GM11168 (cell line): ENCODE measurements at regions not wholly inside any gene's neighbourhood (a gene's known extent, or its start where the extent isn't known, plus 50 kb on each side); places are given as distances from the start of the nearest gene placed in this dataset.

Experiments
- in situ Hi-C: fragments of 300-500 bp; cut with MboI; formaldehyde crosslinking; loops from one replicate; pipeline ENCODE4 v1.12.0; 2022; ENCODE audit warnings: low sequenced_read_pairs; ENCODE audit not compliant: unreplicated experiment

DNA sequence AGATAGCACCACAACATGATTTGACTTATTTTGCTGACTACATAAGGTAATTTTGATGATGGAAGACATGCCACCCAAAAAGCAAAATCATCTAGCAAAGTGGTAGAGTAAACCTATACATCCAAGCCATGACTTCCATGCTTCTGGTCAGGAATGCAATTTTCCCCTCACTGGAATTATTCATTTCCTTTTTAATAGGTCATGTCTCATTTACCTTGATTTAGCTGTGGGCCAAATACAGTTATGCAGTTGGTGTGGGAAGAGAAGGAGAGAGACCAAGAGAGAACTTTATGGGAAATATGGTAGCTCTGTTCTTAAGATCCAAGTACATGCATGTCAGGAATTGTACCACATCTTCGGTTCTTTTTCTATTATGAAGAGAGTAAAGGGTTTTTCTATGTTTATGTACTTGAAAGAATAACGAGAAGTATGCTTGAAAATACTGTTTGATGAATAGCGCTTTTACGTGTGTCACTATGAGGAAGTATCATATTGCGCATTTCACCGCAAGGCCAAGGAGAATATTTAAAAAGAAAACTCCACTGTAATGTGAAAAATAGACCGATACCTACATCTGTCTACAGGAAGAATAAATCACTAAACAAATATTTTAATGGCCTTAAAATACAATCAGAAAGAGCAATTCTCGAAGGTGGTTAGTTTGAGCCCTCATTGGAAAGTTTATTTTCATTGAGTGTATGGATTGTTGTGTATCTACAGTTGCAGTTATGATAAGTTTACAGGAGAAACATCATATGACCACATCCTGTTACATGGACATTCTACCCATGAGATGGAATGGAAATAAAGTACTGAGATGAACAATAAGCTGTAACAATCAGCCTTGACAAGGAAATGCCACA is 134.0 kb downstream of the FOXD1 start:
- in situ Hi-C loops = no loop called here

DNA sequence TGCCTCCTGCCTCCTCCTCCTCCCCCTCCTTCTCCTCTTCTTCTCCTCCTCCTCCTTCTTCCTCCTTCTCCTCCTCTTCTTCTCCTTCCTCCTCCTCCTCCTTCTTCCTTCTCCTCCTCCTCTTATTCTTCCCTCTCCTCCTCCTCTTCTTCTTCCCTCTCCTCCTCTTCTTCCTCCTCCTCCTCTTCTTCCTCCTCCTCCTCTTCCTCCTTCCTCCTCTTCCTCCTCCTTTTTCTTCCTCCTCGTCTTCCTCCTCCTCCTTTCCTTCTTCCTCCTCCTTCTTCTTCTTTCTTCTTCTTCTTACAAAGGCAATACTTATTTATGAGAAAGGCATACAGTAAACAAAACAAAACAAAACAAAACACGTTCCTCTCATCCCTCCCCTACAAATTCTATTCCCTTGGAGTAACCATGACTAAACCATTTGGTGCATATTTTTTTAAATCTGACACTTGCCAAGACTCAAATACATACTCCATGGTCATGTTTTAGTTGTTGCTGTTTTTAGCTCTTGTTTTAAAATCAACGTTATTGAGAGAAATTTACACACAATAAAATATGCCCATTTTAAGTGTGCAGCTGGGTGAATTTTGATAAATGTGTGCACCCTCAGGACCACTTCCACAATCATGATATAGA is 135.6 kb downstream of the FOXD1 start:
- in situ Hi-C loops = no loop called here

DNA sequence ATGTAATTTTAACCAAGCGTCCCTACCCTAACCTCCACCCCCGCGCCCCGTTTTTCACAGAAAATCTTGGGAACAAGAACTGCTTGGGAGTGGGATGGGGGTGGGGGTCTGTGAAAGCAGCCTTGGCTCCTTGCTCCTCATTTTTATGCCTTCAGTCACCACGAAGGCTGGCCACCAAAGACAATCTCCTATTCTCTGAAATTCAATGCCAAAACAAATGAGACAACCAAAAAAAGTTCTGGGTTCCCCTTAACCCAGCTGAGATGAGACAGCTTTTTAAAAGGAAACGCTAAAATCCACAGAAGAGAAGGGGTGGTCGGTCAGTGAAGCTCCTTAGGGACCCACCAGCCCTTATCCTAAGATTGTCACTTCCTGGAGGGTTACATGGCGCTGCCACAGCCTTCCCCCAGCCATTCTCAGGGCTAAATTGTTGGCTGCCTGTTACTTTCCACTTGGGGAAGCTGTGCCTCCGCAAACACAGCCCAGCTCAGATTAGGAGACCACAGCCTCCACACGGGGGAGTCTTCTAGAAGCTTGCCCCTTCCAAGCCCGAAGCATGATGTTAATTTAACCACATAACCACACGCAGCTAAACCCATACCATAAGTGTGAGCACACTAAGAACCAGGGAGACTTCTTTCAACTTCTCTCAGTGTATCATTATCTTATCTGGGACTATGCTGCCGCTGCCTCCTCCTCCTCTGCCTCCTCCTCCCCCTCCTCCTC is 136.3 kb downstream of the FOXD1 start:
- in situ Hi-C loops = no loop called here

DNA sequence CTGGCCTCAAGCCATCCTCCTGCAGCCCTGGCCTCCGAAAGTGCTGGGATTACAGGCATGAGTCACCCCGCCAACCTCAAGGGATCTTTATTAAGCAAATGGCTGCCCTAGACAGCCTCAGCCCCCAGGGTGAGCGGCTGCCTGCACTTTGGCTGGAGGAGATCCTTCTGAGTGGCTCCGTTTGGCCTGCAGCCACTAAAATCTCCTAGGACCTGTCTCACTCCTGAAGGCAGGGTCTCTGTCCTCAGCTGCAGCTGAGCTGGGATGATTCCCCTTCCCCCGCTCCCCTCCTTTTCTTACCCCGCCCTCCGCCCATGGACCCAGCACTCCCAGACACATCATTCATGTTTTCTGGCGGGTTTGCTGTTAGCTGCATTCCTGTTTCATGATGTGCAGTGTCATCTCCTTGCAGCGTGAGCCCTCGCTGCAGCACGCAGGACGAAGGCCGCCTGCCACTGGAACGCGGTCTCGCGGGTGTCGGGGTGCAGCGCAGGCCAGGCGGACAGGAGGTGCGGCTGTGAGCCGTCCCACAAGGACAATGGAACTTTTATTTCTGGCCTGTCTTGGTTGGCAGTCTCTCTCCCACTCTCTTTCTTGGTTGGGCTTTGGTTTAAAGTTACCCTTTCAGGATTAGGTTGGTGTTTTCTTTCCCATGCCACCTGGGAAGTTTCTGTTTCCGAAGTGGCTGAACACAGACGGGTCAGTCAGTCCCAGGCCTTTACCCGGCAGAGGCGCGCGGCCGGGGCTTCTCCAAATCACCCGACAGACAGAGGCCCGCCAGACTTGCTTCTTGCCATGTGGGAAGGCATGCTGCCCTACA is 137.1 kb downstream of the FOXD1 start:
- in situ Hi-C loops = no loop called here

DNA sequence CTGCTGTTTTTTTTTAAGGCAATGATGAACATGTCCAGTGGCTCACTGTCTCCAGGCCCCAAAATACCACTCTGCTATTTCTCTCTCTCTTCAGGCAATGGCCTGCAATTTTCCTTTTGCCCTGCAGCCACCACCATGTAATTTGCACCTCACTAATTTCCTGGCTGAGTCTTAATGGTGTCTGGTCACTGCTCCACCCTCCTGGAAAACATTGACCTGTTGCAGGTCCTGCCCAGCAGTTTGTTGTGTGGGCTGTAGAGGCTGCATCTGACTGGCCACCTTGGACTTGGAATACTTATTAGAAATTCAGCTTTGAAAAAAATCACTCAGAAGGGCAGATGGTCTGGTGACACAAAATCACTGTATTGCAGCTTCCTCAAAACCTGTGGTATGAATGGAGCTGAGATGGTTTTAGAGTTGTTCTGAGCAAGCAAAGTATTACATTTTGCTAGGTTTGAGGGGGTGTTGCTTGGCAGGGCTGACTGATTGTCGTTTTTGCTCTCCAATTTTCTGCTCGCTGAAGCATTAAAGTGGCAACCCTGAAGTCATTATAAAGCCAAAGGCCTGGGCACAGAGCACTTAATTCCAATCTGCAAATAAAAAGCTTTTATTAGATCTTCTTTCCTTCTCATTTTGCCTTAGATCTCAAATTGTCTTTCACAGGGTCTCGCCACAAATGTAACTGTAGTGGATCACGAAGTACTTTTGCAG is 134.8 kb downstream of the TMEM174 start:
- in situ Hi-C loops = no loop called here

DNA sequence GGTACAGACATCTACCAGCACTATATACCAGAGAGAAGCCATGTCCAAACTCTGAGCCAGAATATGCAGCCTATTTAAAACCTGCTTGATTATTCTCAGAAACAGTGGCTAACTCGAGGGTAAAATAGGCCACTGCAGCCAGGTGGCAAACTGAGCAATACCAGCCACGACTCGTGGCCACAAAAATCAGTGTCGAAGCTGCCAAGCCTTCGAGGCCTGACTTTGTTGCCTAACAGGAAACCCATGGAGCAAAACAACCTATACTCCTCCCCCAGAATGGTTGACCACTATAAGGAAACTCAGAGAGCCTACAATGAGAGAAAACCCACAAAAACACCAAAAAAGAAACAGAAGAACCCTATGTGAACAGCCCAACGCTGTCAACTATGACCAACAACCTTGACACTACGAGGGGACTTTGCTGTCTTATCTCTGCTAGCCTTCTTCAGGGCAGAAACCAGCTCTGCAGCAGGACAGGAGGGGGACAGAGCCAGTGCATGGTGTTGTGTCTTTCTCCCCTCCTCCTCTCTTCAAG is 133.8 kb downstream of the TMEM174 start:
- in situ Hi-C loops = no loop called here

DNA sequence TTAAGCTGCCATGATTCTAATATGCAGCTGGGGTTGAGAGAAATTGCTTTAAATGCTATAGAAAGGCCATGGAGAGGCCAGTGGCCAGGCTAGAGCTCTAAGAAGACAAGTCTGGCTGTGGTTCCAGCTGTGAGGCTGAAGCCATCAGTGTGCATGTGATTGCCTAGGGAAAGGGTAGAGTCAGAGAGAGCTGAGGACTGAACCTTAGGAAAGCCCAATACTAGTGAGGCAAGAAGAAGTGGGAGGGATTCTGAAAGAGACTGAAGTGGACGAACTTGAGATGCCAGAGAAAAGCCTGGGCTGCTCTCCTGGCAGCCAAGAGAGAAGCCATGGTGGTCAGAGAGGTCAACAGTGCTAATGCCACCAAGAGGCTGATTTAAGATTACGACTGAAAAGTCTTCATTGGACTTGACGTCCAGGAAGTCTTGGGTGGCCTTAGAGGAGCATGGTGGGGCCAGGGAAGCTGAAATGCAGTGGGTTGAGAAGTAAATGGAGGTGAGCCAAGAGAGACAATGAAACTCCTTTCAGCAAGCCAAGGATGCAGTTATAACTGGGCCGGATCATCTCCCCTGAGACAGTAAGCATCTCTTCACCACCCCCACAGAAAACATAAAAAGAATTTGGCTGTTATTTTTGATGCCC is 133.2 kb downstream of the TMEM174 start:
- in situ Hi-C loops = no loop called here

DNA sequence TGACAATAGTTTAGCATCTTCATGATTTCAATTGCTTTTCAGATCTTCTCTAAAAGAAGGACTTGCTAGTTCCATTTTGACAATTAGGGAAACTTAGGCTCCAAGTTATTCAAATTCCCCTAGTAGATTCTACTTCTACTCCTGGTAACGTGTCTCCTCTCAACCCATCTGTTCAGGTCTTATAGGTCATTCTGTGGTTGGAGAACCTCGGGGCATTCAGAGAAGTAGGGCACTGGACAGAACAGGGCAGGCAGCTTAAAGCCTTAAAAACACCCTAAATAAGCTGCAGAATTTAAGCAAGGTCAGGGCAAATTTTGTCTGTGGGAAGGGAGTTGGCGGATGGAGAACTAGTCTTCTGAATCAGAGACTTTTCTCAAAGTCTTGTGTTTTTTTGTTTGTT is 132.4 kb downstream of the TMEM174 start:
- in situ Hi-C loops = no loop called here

DNA sequence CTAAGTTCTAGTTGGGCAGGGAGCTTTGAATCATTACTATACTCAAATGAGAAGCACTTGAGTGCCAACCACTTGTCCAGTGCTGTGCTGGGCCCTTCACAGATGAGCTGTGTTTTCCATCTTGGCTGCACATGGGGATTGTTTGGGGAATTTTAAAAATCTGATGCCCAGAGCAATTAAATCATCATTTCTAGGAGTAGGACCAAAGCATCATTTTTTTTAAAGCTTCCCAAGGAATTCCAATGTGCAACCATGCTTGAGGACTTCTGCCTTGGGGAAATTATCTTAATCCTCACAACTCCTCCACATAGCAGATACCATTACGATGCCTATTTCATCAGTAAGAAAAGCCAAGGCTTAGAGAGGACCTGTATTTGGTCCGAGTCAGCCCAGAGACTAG is 131.4 kb downstream of the TMEM174 start:
- in situ Hi-C loops = loop anchor here (5.0 kb wide), 1 partner anchor 143 kb away; the partner anchor contains the start of gene FOXD1

DNA sequence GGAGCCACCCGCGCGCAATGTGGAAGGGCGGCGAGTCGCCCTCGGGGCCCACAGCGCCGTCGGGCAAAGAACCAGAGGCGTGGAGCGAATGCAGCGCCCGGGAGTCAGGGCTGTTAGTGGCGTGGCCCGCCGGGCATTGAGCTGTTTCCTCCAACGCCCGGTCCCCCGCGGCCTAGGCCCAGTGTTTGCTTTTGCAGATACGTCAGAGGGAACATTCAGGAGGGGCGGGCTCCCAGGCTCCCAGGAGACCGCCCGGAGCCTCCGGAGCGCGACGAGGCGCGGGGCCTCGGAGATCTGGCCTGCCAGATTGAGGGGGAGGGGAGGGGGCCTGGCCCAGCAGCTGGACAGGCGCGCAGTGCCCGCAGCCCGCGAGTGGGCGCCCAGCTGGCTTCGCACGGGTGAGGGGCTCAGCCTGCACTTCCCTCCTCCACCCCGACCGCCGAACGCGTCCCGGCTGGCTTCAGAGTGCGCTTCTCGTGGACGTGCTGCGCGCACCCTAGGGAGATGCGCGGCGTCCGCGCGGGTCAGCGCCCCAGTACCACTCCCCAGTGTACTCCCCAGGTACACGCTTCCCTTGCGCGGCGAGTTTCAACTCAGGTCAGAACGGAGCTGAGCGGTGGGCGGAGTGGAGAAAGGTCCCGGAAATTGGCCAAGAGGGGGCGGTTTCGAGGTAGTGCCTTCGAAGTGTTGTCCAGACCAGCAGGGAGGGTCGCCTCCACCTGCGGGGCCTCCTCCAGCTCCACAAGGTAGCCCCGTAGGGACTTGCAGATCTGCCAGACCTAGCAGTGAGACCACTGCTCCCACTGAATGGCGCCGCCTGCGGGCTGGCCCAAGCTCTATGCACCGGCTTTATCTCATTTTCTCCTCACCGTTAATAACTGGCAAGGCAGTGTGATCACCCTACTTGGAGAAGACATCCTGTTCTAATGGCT is 130.4 kb downstream of the TMEM174 start:
- in situ Hi-C loops = loop anchor here (5.0 kb wide), 1 partner anchor 144 kb away; the partner anchor contains the start of gene FOXD1

DNA sequence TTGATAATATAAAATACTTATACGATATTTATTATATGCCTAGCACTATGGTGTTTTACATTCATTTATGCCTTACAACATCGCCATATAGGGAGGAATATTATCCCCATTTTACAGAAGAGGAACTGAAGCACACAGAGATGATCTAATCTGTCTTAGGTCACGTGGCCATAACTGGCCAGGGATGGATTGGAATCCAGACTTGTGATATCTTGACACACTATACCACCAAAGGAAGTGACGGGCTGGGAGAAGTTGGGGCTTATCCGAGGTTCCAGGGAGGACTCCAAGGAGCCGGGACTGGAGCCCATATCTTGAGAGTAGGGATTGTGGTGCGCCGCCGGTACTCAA is 129.8 kb downstream of the TMEM174 start:
- in situ Hi-C loops = loop anchor here (5.0 kb wide), 1 partner anchor 145 kb away; the partner anchor contains the start of gene FOXD1

DNA sequence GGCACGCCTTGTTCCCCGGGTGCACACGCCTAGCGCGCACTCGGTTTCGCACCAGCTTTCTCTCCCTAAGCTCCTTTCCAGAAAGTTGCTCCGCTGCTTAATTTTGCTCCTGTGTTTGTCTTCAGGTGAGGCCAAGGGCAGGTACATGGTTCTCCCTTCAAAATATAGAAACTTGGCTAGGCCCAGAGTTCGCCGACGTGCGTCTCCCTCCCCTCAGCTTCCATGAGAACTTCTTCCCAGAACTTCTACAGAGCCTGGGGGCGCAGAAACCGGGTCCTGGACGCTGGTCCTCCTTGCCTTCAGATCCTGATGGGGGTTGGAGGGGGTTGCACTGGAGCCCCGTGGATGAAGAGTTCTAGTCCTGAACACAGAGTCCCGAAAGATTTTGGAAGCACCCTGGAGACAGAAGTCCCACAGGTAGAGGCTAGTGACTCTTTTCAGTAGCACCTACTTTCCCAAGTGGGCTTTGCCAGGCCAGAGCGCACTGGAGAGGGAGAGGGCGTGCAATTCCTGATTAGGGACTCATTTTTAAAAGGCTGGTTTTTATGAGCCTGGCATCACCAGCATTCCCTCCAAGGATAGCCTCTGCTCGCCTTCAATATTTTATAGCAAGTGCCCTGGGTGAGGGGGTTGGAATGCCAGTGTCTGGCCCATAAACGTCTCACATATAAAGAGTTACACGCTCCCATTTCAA is 128.4 kb downstream of the TMEM174 start:
- in situ Hi-C loops = loop anchor here (5.0 kb wide), 1 partner anchor 146 kb away; the partner anchor contains the start of gene FOXD1

DNA sequence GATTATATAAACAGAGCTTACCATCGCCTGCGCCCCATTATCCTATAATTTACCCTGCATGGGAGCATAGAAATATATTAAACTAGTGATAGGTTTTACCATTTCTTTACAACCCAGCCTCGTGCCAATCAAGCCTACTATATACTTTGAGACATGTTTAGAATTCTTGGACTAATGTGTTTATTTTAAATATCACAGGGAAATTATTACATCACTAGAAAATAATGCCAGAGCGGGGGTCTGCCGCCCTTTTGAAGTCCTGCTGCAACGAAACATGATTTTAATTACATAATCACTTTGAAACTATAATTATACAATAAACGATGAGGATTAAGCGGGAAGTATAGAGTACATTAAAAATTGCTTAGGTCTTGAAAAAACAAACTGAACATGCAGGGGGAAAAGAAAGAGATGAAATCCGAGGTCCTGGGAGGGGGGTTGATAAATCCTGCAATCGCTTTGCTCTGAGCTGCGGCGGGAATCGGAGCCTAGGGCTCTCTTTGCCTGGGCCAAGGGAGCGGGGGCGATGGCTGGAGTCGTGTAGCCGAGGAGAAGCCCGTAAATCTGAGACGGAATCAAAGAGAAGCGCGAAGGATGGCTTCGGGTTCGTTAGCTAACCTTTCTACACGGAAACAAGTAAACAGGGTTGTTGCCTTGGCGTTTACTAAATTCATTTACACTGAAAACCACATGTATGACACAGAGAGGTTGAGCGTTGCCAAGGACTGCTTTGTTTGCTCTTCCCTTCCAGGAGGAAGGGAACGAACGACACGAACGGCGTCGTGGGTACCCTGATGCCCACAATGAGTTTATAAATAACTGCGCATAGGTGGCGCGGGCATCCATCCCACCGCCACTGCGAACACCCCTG is 127.6 kb downstream of the TMEM174 start:
- in situ Hi-C loops = loop anchor here (5.0 kb wide), 1 partner anchor 147 kb away; the partner anchor contains the start of gene FOXD1

DNA sequence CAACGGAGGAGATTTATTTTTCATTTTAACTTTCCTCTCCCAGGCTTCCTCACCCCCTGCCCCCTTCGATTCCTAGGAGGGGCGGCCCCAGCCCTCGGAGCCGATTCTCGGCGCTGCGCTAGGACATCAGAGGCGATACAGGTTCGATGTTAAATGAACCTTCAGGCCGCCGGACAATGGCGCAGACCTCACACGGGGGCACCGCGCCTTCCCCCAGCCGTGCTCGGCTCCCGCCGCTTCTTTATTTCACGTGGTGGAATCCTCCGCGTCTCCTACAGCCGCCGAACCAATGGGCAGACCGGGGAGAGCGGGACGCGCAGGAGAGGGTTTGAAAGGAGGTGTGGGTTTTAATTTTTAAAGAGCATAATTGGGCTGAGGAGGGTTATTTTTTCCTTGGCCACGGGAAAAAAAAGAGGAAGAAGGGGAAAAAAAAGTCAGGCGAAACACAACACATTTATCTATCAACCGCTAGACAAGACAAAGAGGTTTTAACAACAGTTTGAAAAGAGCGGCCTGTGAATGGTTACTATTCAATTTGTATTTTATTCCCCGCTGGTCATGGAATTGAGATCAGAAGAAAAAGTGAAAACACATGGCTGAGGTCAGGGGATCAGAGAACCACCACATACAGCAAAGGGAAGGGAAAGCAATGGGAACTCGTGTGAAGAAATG is 126.8 kb downstream of the TMEM174 start:
- in situ Hi-C loops = loop anchor here (5.0 kb wide), 2 partner anchors 92 to 148 kb away; partner anchors contain the start of gene FOXD1
